ENCODE measurements at regions not wholly inside any gene's neighbourhood (a gene's known extent, or its start where the extent isn't known, plus 50 kb on each side); places are given as distances from the start of the nearest gene placed in this dataset.
"Not testable (repeated sequence)": the region's sequence is repeated elsewhere in the genome, so short reads cannot be mapped to it uniquely, and the experiment has no call there.

GRCh38 chr15:60264566-60264965, 133.2 kb downstream of the ANXA2 start:
- DNase-seq (ENCODE audit: low read depth) = no peak

DNA sequence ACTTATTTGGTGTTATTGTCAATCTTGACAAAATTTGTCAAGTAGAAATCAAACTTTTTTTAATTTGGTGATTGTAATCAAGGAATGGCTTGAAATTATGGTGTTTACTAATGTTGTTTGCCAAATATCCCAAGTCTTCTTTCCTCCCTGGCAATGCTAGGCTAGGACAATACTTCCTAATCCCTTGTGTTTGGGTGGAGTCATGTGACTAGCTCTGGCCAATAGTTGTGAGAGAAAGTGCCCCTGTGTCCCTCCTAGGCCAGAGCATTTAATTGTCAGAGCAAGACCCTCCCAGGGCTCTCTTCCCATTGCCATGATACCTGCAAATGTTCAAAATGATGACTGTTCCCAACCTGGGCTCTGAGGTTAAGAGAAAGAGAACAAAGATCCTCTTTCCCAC, 132.7 kb downstream of the ANXA2 start:
- no peak for DNase-seq (ENCODE audit: low read depth)

DNA sequence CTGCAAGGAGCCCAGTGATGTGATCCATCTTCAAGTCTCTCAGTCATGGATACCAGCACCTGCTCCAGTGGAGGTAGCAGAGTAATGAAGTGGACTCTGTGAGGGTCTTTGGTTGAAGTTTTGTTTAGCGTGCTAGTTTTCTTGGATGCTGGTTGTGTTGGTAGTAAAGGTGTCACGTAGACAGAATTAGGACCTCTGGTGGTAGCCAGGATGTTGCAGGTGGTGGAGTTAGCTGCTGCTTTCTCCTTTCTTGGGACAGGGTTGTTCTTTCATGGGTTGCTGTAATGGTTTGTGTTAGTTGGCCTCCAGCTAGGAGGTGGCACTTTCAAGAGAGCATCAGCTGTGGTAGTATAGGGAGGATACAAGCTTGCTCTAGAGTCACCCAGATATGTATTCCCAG, 125.2 kb downstream of the ANXA2 start:
- DNase-seq (ENCODE audit: low read depth) = no peak

DNA sequence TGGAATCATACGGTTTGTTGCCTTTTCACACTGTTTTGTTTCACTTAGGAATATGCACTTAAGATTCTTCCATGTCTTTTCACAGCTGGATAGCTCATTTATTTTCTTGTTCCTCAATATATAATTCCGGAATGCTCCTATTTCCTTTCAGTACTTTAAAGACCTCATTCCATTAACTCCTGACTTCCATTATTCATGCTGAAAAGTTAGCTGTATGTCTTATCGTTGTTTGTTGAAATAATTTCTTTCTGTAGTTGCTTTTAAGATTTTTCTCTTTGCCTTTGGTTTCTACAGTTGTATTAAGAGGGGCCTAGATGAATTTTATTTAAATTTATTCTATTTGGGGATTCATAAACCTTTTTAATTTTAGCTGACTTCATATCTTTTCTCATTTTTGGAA, 122.2 kb downstream of the ANXA2 start:
- DNase-seq (ENCODE audit: low read depth) = no peak

GRCh38 chr15:60278879-60279278, 118.9 kb downstream of the ANXA2 start:
- DNase-seq (ENCODE audit: low read depth) = no peak

DNA sequence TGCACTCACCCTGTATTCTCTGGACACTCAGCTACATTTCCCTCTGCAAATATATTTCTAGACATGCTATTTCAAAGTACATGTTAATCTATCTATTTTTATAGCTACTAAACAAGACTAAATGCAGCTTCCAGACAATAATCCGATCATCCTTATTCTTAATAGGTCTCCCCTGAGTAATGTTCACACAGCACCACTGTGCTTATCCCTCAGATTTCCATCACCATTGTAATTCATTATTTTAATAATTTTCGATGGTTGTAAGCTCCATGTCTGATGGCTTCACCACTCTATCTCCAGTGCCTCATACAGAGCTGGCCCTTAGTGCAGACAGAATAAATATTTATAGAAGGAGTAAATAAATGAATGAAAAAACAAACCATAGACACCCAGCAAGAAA, 117.5 kb downstream of the ANXA2 start:
- no peak for DNase-seq (ENCODE audit: low read depth)

GRCh38 chr15:60283936-60284335, 113.8 kb downstream of the ANXA2 start:
- no peak for DNase-seq (ENCODE audit: low read depth)

DNA sequence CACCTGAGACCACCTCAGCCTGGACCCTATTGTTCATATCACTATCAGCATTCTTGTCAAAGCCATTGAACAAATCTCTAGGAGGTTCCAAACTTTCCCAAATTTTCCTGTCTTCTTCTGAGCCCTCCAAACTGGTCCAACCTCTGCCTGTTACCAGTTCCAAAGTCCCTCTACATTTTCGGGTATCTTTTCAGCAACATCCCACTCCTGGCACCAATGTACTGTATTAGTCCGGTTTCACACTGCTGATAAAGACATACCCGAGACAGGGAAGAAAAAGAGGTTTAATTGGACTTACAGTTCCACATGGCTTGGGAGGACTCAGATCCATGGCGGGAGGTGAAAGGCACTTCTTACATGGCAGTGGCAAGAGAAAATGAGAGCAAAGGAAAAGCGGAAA, 101.9 kb downstream of the ANXA2 start:
- not testable (repeated sequence) for DNase-seq (ENCODE audit: low read depth)

DNA sequence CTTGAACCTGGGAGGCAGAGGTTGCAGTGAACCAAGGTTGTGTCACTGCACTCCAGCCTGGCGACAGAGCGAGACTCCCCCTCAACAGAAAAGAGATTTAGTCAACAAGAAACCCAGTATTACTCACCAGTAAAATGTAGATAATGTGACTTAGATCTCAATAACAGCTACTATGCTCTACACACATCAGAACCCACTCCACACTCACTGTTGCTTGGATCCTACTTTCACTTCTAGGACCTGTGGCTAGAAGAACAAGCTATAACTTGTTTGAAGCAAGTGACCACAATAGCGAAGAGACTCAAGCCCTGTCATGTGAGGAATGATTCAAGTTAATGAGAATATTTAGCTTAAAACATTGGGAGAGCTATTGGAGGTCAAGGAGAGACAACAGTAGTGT, 100.7 kb downstream of the ANXA2 start:
- no peak for DNase-seq (ENCODE audit: low read depth)
